ENCODE measurements at regions not wholly inside any gene's neighbourhood (a gene's known extent, or its start where the extent isn't known, plus 50 kb on each side); places are given as distances from the start of the nearest gene placed in this dataset.

DNA sequence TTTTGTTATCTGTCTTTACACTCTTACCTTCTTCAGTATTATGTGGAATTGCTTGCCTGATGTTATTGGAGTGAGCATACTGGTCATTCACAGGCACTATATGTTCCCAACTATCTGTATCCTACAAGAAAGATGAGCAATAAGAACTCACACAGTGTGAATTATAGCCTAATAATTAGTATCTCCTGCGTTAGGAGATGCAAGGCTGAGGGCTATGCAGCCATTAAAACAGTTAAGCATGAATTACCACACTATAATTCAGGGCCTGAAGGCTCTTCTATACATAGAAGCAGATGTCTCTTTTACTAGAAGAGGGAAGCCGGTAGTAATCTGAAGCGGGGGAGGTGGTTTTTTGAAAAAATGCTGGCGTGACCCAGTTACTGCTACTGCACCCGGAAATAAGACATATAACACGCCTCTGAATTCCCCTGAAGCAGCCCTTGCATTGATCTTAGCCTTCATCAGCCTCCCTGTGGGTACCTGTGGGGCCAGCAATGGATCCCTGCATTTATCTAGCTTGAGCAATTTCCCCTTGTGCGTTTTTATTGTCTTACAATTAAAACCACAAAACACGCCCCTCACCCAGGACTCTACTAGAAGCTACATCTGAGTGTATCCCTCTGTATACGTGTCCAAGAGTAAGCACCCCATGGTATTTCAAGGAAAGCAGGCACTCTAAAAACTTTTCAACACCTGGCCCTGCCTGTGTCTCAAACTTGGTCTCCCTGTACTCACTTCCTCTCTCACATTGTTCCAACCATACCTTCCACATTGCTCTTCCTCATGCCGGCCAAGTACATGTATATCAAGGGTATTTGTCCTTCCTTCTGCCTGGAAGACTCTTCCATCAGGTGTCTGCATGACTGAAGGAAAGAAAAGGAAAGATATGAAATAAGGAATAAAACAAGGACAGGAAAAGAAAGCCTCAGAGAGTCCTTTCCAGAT is 210.9 kb upstream of the ARID2 start:
- no peak overlapping the region for H3K9ac ChIP-seq (ENCODE audit: insufficient read depth, low read depth, low read length)
- TF ChIP-seq HMG20B (CRISPR knock-in tag; conservative IDR thresholded peaks at IDR 0.05): no peak
- TF ChIP-seq SRSF1 (optimal IDR thresholded peaks at IDR 0.05; ENCODE audit: low read depth, low read length): no peak
- TF ChIP-seq ZFP36L1 (CRISPR knock-in tag; IDR thresholded peaks at IDR 0.05): no peak
- TF ChIP-seq CCAR2 (optimal IDR thresholded peaks at IDR 0.05; ENCODE audit: low read depth, low read length): no peak
- TF ChIP-seq NFYB (CRISPR knock-in tag; IDR thresholded peaks at IDR 0.05): no peak
- TF ChIP-seq, protein P1, sequence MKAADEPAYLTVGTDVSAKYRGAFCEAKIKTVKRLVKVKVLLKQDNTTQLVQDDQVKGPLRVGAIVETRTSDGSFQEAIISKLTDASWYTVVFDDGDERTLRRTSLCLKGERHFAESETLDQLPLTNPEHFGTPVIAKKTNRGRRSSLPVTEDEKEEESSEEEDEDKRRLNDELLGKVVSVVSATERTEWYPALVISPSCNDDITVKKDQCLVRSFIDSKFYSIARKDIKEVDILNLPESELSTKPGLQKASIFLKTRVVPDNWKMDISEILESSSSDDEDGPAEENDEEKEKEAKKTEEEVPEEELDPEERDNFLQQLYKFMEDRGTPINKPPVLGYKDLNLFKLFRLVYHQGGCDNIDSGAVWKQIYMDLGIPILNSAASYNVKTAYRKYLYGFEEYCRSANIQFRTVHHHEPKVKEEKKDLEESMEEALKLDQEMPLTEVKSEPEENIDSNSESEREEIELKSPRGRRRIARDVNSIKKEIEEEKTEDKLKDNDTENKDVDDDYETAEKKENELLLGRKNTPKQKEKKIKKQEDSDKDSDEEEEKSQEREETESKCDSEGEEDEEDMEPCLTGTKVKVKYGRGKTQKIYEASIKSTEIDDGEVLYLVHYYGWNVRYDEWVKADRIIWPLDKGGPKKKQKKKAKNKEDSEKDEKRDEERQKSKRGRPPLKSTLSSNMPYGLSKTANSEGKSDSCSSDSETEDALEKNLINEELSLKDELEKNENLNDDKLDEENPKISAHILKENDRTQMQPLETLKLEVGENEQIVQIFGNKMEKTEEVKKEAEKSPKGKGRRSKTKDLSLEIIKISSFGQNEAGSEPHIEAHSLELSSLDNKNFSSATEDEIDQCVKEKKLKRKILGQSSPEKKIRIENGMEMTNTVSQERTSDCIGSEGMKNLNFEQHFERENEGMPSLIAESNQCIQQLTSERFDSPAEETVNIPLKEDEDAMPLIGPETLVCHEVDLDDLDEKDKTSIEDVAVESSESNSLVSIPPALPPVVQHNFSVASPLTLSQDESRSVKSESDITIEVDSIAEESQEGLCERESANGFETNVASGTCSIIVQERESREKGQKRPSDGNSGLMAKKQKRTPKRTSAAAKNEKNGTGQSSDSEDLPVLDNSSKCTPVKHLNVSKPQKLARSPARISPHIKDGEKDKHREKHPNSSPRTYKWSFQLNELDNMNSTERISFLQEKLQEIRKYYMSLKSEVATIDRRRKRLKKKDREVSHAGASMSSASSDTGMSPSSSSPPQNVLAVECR (CRISPR knock-in tag; IDR thresholded peaks at IDR 0.05; ENCODE audit: borderline replicate concordance): no peak
- TF ChIP-seq, protein P2, sequence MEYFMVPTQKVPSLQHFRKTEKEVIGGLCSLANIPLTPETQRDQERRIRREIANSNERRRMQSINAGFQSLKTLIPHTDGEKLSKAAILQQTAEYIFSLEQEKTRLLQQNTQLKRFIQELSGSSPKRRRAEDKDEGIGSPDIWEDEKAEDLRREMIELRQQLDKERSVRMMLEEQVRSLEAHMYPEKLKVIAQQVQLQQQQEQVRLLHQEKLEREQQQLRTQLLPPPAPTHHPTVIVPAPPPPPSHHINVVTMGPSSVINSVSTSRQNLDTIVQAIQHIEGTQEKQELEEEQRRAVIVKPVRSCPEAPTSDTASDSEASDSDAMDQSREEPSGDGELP (IDR thresholded peaks at IDR 0.05; ENCODE audit: borderline replicate concordance, low read depth): no peak
- TF ChIP-seq MATR3 (CRISPR knock-in tag; IDR thresholded peaks at IDR 0.05): no peak
- TF ChIP-seq ZNF350 (CRISPR knock-in tag; IDR thresholded peaks at IDR 0.05; ENCODE audit: borderline replicate concordance, low read depth): no peak
- no peak for TF ChIP-seq ZNF12 (CRISPR knock-in tag; IDR thresholded peaks at IDR 0.05)
- TF ChIP-seq ZNF263 (CRISPR knock-in tag; IDR thresholded peaks at IDR 0.05): no peak
- no peak for TF ChIP-seq NAIF1 (CRISPR knock-in tag; IDR thresholded peaks at IDR 0.05; ENCODE audit: borderline replicate concordance)
- H3K4me3 ChIP-seq (replicated peaks in 1 of 3; ENCODE audit: insufficient read depth in 1 of 3, low read depth in 2 of 3, low read length in 3 of 3): no peak overlapping the region
- H3K79me2 ChIP-seq (ENCODE audit: insufficient read depth, low read length): no peaks in the 10 kb centered on the region
- H2AFZ ChIP-seq (ENCODE audit: low read length): no peak overlapping the region
- ChIA-PET CTCF (ENCODE audit: low intra/inter-chr PET ratio, low total read pairs) (no interaction called here), POLR2A (no interaction called here)
- no peaks in the 10 kb centered on the region for H3K36me3 ChIP-seq (replicated peaks in 1 of 2; ENCODE audit: control insufficient read depth in 1 of 2, insufficient read depth in 2 of 2, low read length in 2 of 2)
- H3K27ac ChIP-seq (ENCODE audit: extremely low read length, insufficient read depth, low read length): no peak overlapping the region
- no peak overlapping the region for H3K4me2 ChIP-seq (ENCODE audit: low read depth, low read length)
- no peaks in the 10 kb centered on the region for H4K20me1 ChIP-seq (ENCODE audit: insufficient read depth, low read length)
- H3K9me3 ChIP-seq (ENCODE audit: low read length): no peaks in the 10 kb centered on the region
- 0 out of 5 replicates have a peak, but pooled peaks cover 0 to 5% of the 10 kb centered on the region in 2 experiments for H3K27me3 ChIP-seq (ENCODE audit: control insufficient read depth in 1 of 2, insufficient read depth in 2 of 2, low read length in 2 of 2)
- ATAC-seq (no peak), FAIRE-seq (no peak), DNase-seq (ENCODE audit: low spot score) (no peak)
- WGBS (ENCODE audit: low lambda C conversion rate): 28% methylated on average over 9 of the region's 10 CpGs
- in situ Hi-C loops (cut with HindIII; ENCODE audit: extremely low pct_ligation_motif_present, low pct_unique_long_range_greater_than_20kb) (no loop called here), intact Hi-C loops (cut with micrococcal nuclease; ENCODE audit: unreplicated experiment) (no loop called here)
- H3K4me1 ChIP-seq (ENCODE audit: insufficient read depth, low read length): no peaks in the 10 kb centered on the region
- no TSS peak for BruUV-seq (replicated peaks)
